ENCODE measurements at regions not wholly inside any gene's neighbourhood (a gene's known extent, or its start where the extent isn't known, plus 50 kb on each side); places are given as distances from the start of the nearest gene placed in this dataset.

DNA sequence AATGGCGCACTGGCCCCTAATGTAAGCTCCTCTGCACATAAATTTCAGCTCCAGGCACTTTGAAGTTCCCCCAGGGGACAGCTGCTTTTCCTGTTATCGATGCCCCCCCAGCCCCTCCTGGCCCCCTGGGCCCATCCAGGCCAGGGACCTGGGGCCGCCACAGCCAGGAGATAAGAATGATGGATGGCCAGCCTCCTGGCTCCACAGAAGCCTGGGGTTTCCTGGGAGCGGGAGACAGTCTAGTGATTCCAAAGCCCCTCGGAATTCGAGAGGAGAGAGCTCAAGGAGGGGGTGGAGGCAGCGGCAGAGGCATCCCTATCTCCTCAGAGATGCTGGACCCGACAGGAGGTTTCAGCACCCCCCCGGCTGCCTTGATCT is 98.4 kb upstream of the HAND1 start:
- Mint-ChIP-seq H3K36me3 (ENCODE audit: low read depth) (no peaks in the 10 kb centered on the region), H3K27ac (no peak overlapping the region), H3K9me3 (no peaks in the 10 kb centered on the region), H3K4me3 (no peak overlapping the region), H3K27me3 (ENCODE audit: low read depth) (peaks cover 48% of the 10 kb centered on the region), H3K4me1 (peaks cover 1% of the 10 kb centered on the region)
- TF ChIP-seq, protein P1, sequence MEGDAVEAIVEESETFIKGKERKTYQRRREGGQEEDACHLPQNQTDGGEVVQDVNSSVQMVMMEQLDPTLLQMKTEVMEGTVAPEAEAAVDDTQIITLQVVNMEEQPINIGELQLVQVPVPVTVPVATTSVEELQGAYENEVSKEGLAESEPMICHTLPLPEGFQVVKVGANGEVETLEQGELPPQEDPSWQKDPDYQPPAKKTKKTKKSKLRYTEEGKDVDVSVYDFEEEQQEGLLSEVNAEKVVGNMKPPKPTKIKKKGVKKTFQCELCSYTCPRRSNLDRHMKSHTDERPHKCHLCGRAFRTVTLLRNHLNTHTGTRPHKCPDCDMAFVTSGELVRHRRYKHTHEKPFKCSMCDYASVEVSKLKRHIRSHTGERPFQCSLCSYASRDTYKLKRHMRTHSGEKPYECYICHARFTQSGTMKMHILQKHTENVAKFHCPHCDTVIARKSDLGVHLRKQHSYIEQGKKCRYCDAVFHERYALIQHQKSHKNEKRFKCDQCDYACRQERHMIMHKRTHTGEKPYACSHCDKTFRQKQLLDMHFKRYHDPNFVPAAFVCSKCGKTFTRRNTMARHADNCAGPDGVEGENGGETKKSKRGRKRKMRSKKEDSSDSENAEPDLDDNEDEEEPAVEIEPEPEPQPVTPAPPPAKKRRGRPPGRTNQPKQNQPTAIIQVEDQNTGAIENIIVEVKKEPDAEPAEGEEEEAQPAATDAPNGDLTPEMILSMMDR (IDR thresholded peaks at IDR 0.05; ENCODE audit: unreplicated experiment in 3 of 3) = no peak

DNA sequence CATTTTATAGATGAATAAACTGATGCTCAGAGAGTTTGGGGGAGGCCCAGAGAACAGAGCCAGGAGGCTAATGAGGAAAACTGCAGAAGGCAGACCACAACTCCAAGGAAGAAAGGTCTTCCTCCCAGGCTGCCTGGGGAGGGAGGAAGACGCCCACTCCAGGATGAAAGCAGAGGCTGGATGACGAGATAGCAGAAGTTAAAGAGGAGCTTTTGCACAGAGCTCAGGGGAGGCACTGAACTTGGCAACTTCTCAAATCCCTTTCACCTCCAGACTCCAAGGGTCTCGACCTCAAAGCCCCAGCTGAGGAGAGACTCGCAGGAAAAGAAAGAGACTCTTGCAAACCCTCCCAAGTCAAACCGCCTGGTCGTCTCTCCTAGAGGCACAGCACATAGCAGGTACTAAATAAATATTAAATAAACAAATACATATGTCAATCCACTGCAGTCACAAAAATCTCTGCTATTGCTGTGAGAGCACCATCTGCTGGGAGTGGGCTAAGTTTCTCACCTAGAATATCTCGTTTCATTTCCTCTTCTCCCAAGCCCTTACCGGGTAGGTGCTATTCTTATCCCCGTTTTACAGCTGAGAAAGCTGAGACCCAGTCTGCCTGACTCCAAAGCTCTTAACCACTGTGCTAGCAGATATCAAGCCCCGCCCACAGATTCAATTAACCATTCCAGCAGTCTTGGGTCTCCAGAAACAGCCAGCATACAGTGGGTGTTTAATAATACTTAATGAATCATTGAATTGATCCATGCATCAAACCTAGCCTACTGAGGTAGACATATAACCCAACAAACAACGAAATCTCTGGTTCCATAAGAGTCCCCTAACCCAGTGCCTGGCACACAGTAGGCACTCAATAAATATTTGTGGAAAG is 97.8 kb upstream of the HAND1 start:
- no peaks in the 10 kb centered on the region for H3K36me3 Mint-ChIP-seq (ENCODE audit: low read depth)
- H3K27ac Mint-ChIP-seq = no peak overlapping the region
- H3K4me1 Mint-ChIP-seq = peaks cover 6% of the 10 kb centered on the region
- TF ChIP-seq, protein P1 (IDR thresholded peaks at IDR 0.05; ENCODE audit: unreplicated experiment in 3 of 3) = peak in 1 of 3 experiments; percentile 13
- H3K9me3 Mint-ChIP-seq = no peaks in the 10 kb centered on the region
- peaks cover 53% of the 10 kb centered on the region for H3K27me3 Mint-ChIP-seq (ENCODE audit: low read depth)
- no peak overlapping the region for H3K4me3 Mint-ChIP-seq

DNA sequence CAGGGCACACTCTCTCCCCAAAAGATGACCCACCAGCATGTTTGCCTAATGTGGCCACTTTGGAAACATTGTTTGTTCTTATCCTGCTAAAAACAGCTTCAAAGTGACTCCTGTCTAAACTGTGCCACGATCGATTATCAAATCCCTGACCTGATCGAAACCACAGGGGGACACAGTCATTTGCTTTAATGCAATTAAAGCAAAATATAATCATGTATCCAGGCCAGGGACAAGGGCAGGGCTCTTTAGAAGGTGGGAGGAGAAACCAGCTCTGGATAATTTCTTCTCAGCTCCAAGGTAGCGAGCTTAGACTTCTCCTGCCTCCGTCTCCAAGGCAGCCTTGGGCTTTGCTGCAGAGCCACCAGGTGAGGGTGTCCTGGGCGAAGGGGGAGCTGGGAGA is 95.0 kb upstream of the HAND1 start:
- Mint-ChIP-seq H3K27me3 (ENCODE audit: low read depth) (peaks cover 42% of the 10 kb centered on the region), H3K4me3 (no peak overlapping the region), H3K4me1 (peaks cover 14% of the 10 kb centered on the region), H3K36me3 (ENCODE audit: low read depth) (no peaks in the 10 kb centered on the region), H3K9me3 (no peaks in the 10 kb centered on the region), H3K27ac (no peak overlapping the region)
- TF ChIP-seq, protein P1 (IDR thresholded peaks at IDR 0.05; ENCODE audit: unreplicated experiment in 3 of 3) = no peak

DNA sequence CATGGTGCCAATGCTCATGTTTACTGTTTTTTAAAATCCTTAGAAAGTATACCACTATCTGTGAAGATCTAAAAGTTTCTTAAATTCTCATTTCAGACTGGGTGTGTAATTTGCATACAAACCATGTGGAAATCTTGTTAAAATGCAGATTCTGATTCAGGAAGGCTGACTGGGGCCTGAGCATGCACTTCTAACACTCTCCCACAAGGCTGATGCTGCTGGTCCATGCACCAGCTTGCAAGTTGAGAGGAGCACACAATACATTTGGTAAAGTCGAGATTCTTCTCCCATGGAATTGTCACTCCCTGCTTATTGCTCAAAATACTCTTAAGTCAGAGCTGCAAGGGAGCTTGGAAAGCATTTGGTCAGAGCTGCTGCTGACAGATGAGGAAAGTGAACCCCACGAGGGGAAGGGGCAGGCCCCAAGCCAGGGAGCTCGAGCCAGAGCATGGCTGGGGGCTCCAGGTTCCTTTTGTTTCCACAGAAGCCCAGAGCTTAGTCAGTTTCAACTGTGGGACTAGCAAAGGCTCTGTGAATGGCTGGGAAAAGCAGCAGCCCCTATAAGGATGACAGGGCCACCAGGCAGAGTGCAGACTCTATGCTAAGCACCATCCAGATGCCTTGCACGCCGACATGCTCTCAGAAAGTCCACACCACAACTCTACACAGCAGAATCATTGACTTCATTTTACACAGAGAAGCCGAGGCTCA is 93.5 kb upstream of the HAND1 start:
- Mint-ChIP-seq H3K4me3 (no peak overlapping the region), H3K36me3 (ENCODE audit: low read depth) (no peaks in the 10 kb centered on the region), H3K4me1 (peaks cover 14% of the 10 kb centered on the region), H3K27me3 (ENCODE audit: low read depth) (peaks cover 30% of the 10 kb centered on the region), H3K9me3 (no peaks in the 10 kb centered on the region), H3K27ac (no peak overlapping the region)
- TF ChIP-seq, protein P1 (IDR thresholded peaks at IDR 0.05; ENCODE audit: unreplicated experiment in 3 of 3) = no peak

DNA sequence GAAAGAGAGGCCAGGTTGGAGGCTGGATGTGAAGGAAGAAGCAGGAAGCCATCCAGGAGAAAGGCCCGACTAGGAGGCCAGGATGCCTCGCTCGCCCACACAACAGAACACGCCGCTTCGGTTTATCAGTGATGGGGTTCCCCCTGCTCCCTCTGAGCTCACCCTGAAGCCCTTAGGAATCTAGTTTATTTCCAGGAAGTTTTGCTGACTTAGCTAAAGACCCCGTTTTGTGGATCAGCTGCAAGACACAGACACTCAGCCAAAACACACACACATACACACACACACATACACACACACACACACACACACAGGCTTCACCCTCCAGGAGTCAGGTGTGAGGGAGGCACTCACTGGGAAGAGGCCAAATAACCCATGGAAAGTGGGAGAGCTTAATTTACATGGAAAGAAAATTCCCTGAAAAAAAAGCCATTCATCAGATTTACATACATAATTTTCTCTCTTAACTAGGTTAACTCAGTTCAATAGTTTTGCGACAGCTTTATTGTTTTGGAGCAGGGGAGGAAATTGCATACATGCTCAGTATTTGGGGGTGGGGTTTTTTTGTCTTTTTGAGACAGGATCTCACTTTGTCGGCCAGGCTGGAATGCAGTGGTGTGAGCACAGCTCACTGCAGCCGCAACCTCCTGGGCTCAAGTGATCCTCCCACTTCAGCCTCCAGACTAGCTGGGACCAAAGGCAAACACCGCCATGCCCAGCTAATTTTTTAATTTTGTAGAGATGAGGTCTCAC is 92.7 kb upstream of the HAND1 start:
- peaks cover 23% of the 10 kb centered on the region for H3K27me3 Mint-ChIP-seq (ENCODE audit: low read depth)
- no peaks in the 10 kb centered on the region for H3K9me3 Mint-ChIP-seq
- no peak overlapping the region for H3K4me3 Mint-ChIP-seq
- peaks cover 14% of the 10 kb centered on the region for H3K4me1 Mint-ChIP-seq
- TF ChIP-seq, protein P1 (IDR thresholded peaks at IDR 0.05; ENCODE audit: unreplicated experiment in 3 of 3) = no peak
- no peaks in the 10 kb centered on the region for H3K36me3 Mint-ChIP-seq (ENCODE audit: low read depth)
- no peak overlapping the region for H3K27ac Mint-ChIP-seq

Data from nephron (organoid).